HG02938 (cell line): ENCODE measurements at regions not wholly inside any gene's neighbourhood (a gene's known extent, or its start where the extent isn't known, plus 50 kb on each side); places are given as distances from the start of the nearest gene placed in this dataset.
"Not testable (repeated sequence)": the region's sequence is repeated elsewhere in the genome, so short reads cannot be mapped to it uniquely, and the experiment has no call there.

Experiments used
- ATAC-seq: cut with Tn5 transposase; IDR thresholded peaks from one replicate; pipeline ENCODE4 v1.9.1; 2021; ENCODE audit warnings: mild to moderate bottlenecking, moderate library complexity; ENCODE audit not compliant: unreplicated experiment

GRCh38 chr20:53776858-53777257 lies 183.2 kb upstream of the ZNF217 start:
- no peak for ATAC-seq

DNA sequence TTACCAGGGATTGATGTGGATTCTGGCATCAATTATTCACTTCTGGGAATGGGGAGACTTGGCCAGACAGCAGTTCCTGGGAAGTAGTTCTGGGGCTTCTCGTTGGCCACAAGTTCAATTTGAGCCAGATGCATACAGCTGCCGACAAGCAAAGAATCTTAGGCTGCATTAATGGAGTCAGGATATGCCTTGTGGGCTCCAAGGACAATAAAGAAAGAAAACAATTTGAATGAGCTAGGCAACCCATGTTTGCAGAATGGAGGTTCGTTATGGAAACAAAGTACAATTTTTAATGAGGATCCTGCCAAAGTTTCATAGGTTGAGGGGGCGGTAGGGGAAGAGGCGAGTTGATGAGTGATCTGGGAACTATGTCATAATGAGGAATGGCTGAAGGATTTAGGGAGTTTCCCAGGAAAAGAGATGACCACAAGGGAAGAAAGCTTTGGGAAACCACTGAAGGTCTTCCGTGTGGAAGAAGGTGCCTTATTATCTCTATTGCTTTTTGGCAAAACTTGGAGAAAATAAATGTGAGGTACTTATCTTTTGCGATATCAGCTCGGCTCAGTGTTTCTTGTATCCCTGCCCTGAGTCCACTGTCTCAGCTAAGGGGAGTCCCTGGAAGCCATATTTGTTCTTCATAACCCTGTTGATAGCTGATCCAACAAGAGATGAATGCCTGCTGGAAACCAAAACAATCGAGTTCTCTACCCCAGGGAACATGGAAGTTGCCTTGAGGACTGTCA lies 181.0 kb upstream of the ZNF217 start:
- ATAC-seq = no peak

- ATAC-seq = no peak
These were observed 180.3 kb upstream of the ZNF217 start for GRCh38 chr20:53773792-53774401.

- not testable (repeated sequence) for ATAC-seq
These were observed 179.6 kb upstream of the ZNF217 start for GRCh38 chr20:53773066-53773791.

DNA sequence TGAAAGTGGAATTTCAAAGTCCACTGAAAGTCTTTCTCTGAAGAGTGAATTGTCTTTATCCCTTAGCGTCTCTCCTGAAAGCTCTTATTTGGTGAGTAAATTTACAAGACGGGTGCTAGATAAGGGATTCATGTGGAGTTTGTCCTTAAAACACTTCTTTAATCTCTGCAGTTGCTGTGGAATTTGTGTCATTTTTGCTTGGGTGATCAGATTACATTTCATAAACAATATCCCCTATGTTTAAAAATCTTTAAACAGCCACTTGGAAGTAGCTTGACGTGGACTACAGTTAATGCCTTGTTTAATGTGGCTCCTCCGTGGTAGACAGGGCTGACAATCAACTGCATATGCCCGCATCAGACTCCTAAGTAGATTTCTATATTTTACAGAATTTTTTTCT lies 175.4 kb upstream of the ZNF217 start:
- ATAC-seq = no peak

GRCh38 chr20:53768329-53768728 lies 174.7 kb upstream of the ZNF217 start:
- ATAC-seq = no peak

DNA sequence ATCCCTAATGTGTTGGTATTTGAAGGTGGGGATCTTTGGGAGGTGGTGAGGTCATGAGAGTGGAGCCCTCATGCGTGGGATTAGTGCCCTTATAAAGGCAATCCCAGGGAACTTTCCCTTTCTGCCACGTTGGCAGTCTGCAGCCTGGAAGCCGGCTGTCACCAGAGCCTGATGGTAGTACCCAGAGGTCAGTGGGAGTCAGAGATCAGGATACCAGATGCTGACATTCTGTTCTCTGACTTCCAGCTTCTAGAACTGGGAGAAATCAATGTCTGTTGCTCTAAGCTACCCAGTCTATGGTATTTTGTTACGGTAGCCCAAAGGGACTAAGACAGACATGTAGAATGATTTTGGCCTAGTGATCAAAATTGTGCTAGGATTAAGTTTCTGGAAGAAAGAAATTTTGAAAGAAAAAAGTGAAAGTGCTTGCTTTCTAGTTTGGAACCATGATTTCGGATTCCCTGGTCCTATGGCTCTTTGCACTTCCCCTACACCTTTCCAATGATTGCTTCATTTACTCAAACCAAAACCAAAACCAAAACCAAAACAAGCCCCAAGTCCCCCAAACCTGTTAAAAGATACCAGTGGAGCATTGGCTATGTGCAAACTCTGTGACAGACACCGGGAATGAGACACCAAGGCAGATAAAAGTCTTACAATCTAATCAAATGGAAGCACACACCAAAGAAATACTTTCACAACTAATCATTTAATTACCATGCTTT lies 173.7 kb upstream of the ZNF217 start:
- ATAC-seq = no peak

GRCh38 chr20:53764415-53764800 lies 170.8 kb upstream of the ZNF217 start:
- no peak for ATAC-seq

DNA sequence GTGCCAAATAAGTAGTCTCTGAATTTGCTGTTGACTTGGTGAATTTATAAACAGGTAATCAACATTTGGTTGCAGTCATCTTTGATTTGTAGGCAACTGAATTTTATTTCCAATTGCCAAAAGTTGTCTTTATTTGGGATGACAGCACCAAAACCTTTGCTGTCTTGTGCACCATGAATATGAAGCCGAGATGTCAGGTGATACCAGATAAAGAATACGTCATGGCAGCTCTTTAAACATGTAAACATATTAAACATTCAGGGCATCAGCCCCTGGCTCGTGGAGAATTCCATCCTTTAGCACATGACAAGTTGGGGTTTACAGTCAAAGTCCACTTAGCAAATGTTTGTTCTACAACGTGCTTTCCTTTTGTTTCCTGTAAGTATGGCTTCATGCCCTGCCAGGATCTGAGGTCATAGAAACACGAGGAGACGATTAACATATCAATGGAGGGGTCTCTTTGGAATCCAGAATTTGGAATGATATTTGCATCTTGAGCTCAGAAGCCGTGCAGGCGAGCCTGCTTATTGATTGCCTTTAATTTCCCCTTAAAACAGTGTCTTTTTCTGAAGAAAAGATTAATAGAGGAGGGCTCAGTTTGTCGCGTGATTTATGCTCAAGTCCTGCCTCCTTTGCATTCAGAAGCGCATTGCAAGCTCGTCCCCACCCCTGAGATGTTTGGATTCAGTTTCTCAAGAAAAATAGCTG lies 170.2 kb upstream of the ZNF217 start:
- ATAC-seq = no peak

DNA sequence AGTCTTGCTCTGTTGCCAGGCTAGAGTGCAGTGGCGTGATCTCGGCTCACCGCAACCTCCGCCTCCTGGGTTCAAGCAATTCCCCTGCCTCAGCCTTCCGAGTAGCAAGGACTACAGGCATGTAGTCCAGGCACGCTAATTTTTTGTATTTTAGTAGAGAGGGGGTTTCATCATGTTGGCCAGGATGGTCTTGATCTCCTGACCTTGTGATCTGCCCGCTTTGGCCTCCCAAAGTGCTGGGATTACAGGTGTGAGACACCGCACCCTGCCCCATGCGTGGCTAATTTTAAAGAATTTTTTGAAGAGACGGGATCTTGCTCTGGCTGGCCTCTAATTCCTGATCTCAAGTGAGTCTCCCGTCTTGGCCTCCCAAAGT lies 168.8 kb upstream of the ZNF217 start:
- not testable (repeated sequence) for ATAC-seq

GRCh38 chr20:53760025-53760441 lies 166.4 kb upstream of the ZNF217 start:
- peak; percentile 89 for ATAC-seq

DNA sequence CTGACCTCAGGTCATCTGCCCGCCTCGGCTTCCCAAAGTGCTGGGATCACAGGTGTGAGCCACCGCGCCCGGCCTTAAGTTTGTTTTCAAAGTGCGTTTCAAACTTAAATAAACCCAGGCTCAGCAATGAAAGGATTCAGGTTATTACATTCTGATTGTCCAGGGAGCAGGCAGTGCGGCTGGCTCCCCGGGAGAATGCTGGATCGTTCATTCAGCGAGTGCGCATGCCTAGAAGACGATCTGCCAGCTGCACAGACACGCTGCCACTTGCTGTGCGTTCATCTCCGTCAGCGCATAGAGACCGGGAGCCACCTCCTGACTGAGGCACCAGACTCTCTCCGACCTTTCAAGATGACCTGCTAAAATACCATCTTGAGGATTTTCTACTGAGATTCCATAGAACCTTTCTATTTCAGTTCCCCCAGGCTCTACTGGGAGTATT lies 163.9 kb upstream of the ZNF217 start:
- ATAC-seq = no peak

DNA sequence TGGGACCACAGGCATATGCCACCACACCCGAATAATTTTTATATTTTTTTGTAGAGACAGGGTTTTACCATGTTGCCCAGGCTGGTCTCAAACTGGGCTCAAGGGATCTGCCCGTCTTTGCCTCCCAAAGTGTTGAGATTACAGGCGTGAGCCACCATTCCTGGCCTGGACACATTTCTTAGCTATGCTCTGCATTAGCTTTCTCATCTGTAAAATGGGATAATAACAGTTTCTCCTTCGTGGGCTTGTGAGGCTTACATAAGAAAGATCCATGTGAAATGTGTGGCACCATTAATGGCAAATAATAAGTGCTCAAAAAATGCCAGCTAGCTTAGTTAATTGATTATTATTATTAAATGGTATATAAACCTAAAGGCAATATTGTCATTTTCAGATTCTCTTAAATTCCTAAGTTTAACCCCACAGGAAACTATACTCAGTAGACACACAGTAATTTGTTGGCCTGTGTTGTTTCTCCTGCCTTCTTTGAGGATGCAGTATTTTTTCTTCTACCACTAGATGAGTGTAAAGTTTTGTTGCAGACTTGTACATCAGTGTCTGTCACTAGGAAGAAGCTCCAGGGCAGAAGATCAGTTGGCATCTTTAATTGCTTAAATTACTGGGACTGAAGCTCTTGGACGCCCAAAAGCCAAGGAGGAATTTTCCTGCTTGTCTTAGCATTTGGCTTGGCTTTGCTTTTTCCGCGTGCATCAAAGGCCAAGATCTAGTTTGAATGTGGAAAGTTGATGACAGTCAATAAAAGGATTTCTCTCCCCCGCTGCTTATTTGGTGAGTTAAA lies 162.3 kb upstream of the ZNF217 start:
- no peak for ATAC-seq

DNA sequence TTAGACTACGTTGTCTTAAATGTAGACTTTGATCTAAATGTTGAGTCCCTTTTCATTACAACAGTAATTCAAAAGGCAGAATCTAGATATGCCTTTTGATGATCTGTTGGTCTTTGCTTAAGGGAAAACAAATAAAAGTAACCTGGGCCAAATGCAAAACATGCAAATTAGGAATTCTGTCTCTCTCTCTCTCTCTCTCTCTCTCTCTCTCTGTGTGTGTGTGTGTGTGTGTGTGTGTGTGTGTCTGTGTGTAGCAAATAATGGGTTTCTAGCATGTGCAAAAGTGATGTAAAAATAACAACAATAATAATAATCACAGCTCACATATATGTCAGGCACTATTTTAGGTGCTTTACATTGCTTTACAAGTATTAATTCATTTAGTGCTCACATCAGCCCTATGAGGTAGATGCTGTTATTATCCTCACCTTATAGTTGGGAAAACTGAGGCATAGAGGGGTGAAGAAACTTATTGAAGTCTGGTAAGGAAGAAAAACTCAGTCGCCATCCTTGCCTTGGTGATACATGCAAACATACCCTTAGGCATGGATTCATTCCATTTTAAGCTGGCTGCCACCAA lies 160.3 kb upstream of the ZNF217 start:
- no peak for ATAC-seq

DNA sequence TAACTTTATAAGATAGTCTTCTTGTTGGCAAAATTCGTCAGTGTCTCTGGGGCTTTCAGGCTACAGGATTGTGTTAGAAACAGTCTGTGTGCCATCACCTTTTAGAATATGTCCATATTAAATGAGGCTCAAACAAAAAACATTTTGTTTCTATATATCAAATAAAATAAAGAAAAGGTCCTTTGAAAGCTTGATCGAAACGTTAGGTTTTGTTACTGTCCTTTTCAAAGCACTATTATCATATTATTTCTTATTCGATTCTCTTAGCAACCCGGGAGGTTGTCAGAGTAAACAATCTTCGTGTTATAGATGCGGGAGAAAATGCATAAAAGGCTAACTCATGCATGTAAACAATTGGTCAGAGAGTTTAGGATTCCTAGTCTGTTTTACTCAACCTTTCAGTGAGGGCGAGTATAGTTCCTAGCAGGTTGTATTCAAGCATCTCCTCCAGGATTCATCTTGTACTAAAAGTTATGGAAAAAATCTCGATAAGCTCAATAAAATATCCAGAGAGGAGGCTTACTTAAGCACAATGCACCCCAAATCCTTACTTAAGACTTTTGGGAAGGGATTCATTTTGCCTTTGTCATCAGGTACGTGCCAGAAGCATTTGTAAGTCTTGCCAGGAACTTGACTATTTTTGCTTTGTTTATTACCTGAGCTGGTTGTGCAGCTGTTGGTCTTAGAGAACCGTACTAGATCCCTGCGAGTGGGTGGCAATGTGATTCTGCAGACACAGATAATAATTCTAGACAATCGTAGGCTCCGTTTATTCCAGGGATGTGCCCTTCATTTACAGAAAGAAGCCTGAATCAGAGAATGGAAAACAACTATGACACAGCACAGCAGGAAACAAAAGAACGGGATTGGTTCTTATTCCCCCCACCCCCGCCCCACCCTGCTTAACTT lies 159.6 kb upstream of the ZNF217 start:
- ATAC-seq = no peak

- no peak for ATAC-seq
These were observed 158.9 kb upstream of the ZNF217 start for GRCh38 chr20:53752583-53752970.

DNA sequence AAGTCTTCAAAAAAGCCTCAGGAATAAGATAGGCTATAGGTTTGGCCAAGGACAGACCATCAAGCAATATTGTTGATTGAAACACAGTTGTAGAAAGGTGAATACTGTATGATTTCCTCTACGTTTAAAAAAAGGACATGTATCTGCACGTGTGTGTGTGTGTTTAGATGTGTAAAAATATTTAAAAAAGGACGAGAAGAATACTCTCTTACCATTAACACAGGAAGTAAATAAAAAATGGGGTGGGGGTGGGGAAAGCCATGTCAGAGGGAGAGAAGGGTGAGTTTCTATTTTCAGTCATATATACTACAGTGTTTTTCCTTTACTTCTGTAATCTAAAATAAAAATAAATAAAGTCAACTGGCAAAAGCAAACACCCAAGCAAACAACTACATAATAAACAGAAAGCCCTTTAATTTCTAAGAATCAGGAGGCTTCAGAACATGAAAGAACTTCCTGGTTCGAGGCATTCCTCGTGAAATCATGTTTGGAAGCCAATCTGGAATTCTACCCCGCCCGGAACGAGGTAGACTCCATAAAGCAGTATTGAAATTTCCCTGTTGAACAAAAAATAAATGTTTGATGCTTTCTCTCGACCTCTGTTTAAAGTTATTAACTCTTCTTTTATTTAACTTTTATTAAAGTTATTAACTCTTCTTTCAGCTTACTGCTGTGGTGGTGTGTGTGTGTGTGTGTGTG lies 158.1 kb upstream of the ZNF217 start:
- peak; percentile 16 for ATAC-seq
